LNCAP (cell line): ENCODE measurements at regions not wholly inside any gene's neighbourhood (a gene's known extent, or its start where the extent isn't known, plus 50 kb on each side); places are given as distances from the start of the nearest gene placed in this dataset.

Source experiments
- CTCF ChIP-seq: fragments of 450-650 bp; IDR thresholded peaks from 2 replicates; pipeline ENCODE4 v1.5.1; 2017; ENCODE audit warnings: mild to moderate bottlenecking

GRCh38 chr1:193705554-193705981 is 519.2 kb upstream of the B3GALT2 start:
- no peak for TF ChIP-seq CTCF

GRCh38 chr1:193703655-193704054 is 517.2 kb upstream of the B3GALT2 start:
- no peak for TF ChIP-seq CTCF

GRCh38 chr1:193703121-193703520 is 516.7 kb upstream of the B3GALT2 start:
- no peak for TF ChIP-seq CTCF

GRCh38 chr1:193701759-193702158 is 515.3 kb upstream of the B3GALT2 start:
- TF ChIP-seq CTCF, result no peak

GRCh38 chr1:193700710-193701355 is 514.4 kb upstream of the B3GALT2 start:
- no peak for TF ChIP-seq CTCF

- no peak for TF ChIP-seq CTCF
Measured at GRCh38 chr1:193699261-193699660, 512.8 kb upstream of the B3GALT2 start.

- TF ChIP-seq CTCF, result no peak
Measured at GRCh38 chr1:193697776-193698175, 511.4 kb upstream of the B3GALT2 start.
